Smooth muscle cell (in vitro differentiated cells): ENCODE measurements at regions not wholly inside any gene's neighbourhood (a gene's known extent, or its start where the extent isn't known, plus 50 kb on each side); places are given as distances from the start of the nearest gene placed in this dataset.

Source experiments
- DNase-seq: peaks from one replicate; lab custom pipeline; 2025; ENCODE audit not compliant: unreplicated experiment; lab: John Stamatoyannopoulos, UW
- H2AFZ ChIP-seq: fragments of 200-600 bp; sonication (generic); 2 replicates; pipeline ENCODE4 v1.6.0; 2016; ENCODE audit warnings: antibody characterized with exemption, low read depth, mild to moderate bottlenecking
- H3F3A ChIP-seq: fragments of 200-600 bp; sonication (generic); 2 replicates; pipeline ENCODE4 v1.6.0; 2017; ENCODE audit warnings: antibody characterized with exemption, low read depth
- H3K27ac ChIP-seq: fragments of 200-600 bp; sonication (generic); 2 replicates; pipeline ENCODE4 v1.5.1; 2016; ENCODE audit warnings: low read depth, mild to moderate bottlenecking
- H3K27me3 ChIP-seq: fragments of 200-600 bp; sonication (generic); 2 replicates; pipeline ENCODE4 v1.6.1; 2016; ENCODE audit warnings: low read depth, mild to moderate bottlenecking
- H3K36me3 ChIP-seq: fragments of 200-600 bp; sonication (generic); 2 replicates; pipeline ENCODE4 v1.5.1; 2016; ENCODE audit warnings: low read depth
- H3K4me1 ChIP-seq: fragments of 200-600 bp; sonication (generic); 2 replicates; pipeline ENCODE4 v1.5.1; 2016; ENCODE audit warnings: low read depth
- H3K4me2 ChIP-seq: fragments of 200-600 bp; sonication (generic); 2 replicates; pipeline ENCODE4 v1.6.0; 2016; ENCODE audit warnings: mild to moderate bottlenecking
- H3K4me3 ChIP-seq: fragments of 200-600 bp; sonication (generic); 2 replicates; pipeline ENCODE4 v1.5.1; 2016; ENCODE audit warnings: mild to moderate bottlenecking
- H3K79me2 ChIP-seq: fragments of 200-600 bp; sonication (generic); 2 replicates; pipeline ENCODE4 v1.6.0; 2016; ENCODE audit warnings: low read depth, mild to moderate bottlenecking
- H3K9ac ChIP-seq: fragments of 200-600 bp; sonication (generic); 2 replicates; pipeline ENCODE4 v1.6.0; 2016; ENCODE audit warnings: low read depth
- H3K9me3 ChIP-seq: fragments of 200-600 bp; sonication (generic); replicated peaks from 2 replicates; pipeline ENCODE4 v1.5.1; 2016; ENCODE audit warnings: low read depth
- H4K20me1 ChIP-seq: fragments of 200-600 bp; sonication (generic); 2 replicates; pipeline ENCODE4 v1.6.0; 2016; ENCODE audit warnings: low read depth
- WGBS: methylation state at CpG from one replicate; pipeline ENCODE4 v1.1.7; 2016; ENCODE audit warnings: low lambda C conversion rate; 5-methylcytosine and 5-hydroxymethylcytosine counted together
- TF ChIP-seq, protein P1 (sequence below): fragments of 200-600 bp; sonication (generic); IDR thresholded peaks from 2 replicates; pipeline ENCODE4 v1.5.1; 2017; ENCODE audit warnings: borderline replicate concordance, mild to moderate bottlenecking, antibody characterized with exemption; ENCODE audit not compliant: insufficient read depth, poor library complexity, severe bottlenecking

- Histone ChIP-seq H3K4me2 (no peak overlapping the region), H3F3A (peaks cover 10% of the 10 kb centered on the region), H4K20me1 (no peaks in the 10 kb centered on the region), H3K9ac (no peak overlapping the region), H3K4me3 (no peak overlapping the region), H2AFZ (no peak overlapping the region), H3K27ac (no peak overlapping the region), H3K79me2 (no peaks in the 10 kb centered on the region), H3K4me1 (no peaks in the 10 kb centered on the region), H3K27me3 (no peaks in the 10 kb centered on the region), H3K9me3 (no peaks in the 10 kb centered on the region), H3K36me3 (no peaks in the 10 kb centered on the region)
- TF ChIP-seq, protein P1, sequence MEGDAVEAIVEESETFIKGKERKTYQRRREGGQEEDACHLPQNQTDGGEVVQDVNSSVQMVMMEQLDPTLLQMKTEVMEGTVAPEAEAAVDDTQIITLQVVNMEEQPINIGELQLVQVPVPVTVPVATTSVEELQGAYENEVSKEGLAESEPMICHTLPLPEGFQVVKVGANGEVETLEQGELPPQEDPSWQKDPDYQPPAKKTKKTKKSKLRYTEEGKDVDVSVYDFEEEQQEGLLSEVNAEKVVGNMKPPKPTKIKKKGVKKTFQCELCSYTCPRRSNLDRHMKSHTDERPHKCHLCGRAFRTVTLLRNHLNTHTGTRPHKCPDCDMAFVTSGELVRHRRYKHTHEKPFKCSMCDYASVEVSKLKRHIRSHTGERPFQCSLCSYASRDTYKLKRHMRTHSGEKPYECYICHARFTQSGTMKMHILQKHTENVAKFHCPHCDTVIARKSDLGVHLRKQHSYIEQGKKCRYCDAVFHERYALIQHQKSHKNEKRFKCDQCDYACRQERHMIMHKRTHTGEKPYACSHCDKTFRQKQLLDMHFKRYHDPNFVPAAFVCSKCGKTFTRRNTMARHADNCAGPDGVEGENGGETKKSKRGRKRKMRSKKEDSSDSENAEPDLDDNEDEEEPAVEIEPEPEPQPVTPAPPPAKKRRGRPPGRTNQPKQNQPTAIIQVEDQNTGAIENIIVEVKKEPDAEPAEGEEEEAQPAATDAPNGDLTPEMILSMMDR: no peak
- 85% methylated on average over 7 of the region's 7 CpGs for WGBS
- DNase-seq: no peak
Observed at GRCh38 chr10:78737883-78738856, 330.6 kb upstream of the ZMIZ1 start.

DNA sequence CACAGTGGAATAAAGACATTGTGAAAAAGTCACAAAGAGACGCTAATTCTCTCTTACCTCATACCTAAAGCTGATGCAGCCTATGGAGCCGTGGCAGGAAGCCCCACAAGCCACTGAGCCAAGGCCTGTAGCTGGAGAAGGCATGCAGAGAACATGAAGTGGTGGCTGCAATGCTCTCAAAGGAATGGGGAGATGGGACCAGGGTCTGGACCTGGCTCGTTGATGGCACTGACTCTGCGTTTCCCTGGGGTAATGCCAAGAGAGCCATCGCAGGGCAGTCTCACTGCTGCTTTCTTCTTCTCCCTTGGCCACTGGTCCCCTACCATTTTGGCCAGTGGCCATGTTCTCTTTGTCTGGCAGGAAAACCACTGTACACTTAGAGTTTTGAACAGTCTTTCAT is 329.9 kb upstream of the ZMIZ1 start:
- H3K79me2 ChIP-seq: no peaks in the 10 kb centered on the region
- no peaks in the 10 kb centered on the region for H3K9me3 ChIP-seq
- H3K4me3 ChIP-seq: no peak overlapping the region
- DNase-seq: no peak
- no peak overlapping the region for H2AFZ ChIP-seq
- peaks cover 10% of the 10 kb centered on the region for H3F3A ChIP-seq
- TF ChIP-seq, protein P1: no peak
- no peak overlapping the region for H3K9ac ChIP-seq
- no peak overlapping the region for H3K27ac ChIP-seq
- no peaks in the 10 kb centered on the region for H4K20me1 ChIP-seq
- H3K4me1 ChIP-seq: no peaks in the 10 kb centered on the region
- no peak overlapping the region for H3K4me2 ChIP-seq
- 92% methylated on average over 5 of the region's 5 CpGs for WGBS
- H3K36me3 ChIP-seq: no peaks in the 10 kb centered on the region
- H3K27me3 ChIP-seq: no peaks in the 10 kb centered on the region

DNA sequence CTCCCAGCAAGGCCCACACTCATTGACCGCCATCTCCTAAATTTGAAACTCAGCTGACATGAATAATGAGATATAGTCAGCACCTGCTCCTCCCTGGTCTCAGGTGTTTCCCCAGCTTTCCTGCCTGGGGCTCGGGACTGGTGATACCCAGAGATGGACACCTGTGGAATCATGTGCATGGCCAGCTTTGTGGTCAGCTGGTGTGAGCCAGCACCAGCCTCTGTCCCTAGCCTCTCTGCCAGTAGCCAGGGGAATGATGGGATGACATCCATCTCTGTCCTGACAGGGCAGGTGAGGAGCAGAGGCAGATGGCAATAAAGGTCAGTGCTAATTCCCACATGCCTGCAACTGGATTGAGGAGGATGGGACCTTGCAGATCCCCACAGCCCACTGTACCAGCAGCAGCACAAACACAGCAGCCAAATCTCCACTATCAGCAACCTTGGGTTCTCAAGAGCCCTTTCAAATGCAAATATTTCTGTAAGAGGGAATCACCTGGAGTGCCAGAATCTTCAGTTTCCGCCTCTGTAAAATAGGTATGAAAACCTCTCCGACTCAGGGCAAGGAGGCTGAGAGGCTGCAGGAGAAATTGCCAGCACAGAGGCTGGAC is 329.2 kb upstream of the ZMIZ1 start:
- no peaks in the 10 kb centered on the region for H3K27me3 ChIP-seq
- no peak overlapping the region for H3K27ac ChIP-seq
- no peak overlapping the region for H2AFZ ChIP-seq
- WGBS: 96% methylated on average over 4 of the region's 4 CpGs
- no peaks in the 10 kb centered on the region for H4K20me1 ChIP-seq
- H3K4me3 ChIP-seq: no peak overlapping the region
- no peak overlapping the region for H3K4me2 ChIP-seq
- no peak for DNase-seq
- TF ChIP-seq, protein P1: no peak
- peaks cover 10% of the 10 kb centered on the region for H3F3A ChIP-seq
- H3K9me3 ChIP-seq: no peaks in the 10 kb centered on the region
- no peaks in the 10 kb centered on the region for H3K4me1 ChIP-seq
- H3K36me3 ChIP-seq: no peaks in the 10 kb centered on the region
- H3K9ac ChIP-seq: no peak overlapping the region
- no peaks in the 10 kb centered on the region for H3K79me2 ChIP-seq
